Stomach (tissue), 4 donors: ENCODE measurements at regions not wholly inside any gene's neighbourhood (a gene's known extent, or its start where the extent isn't known, plus 50 kb on each side); places are given as distances from the start of the nearest gene placed in this dataset.

Source experiments
- CTCF ChIP-seq, 7 experiments: fragments of 450-650 bp in 4 of 7; fragments of 200-600 bp in 3 of 7; sonication (generic) in 3 of 7; IDR thresholded peaks; one replicate each; pipeline ENCODE4 v1.5.1; 2016 to 2019; ENCODE audit warnings: antibody characterized with exemption in 7 of 7, control low read depth in 2 of 7, mild to moderate bottlenecking in 1 of 7
- EP300 ChIP-seq: sonication (generic); formaldehyde crosslinking; IDR thresholded peaks from one replicate; pipeline ENCODE4 v1.6.1; 2017; ENCODE audit warnings: antibody characterized with exemption
- POLR2A ChIP-seq, 4 donors: fragments of 450-650 bp; IDR thresholded peaks; one replicate each; pipeline ENCODE4 v1.6.1; 2016; ENCODE audit warnings: antibody characterized with exemption in 4 of 4, control low read depth in 2 of 4, mild to moderate bottlenecking in 1 of 4, moderate library complexity in 1 of 4
- POLR2AphosphoS5 ChIP-seq, 3 donors: sonication (generic); formaldehyde crosslinking; IDR thresholded peaks; one replicate each; pipeline ENCODE4 v1.6.1; 2016; ENCODE audit warnings: antibody characterized with exemption in 3 of 3

GRCh38 chr7:3106361-3106826 is 62.7 kb upstream of the CARD11 start:
- TF ChIP-seq CTCF (IDR thresholded peaks at IDR 0.05) (no peak), POLR2A (IDR thresholded peaks at IDR 0.05) (no peak), POLR2AphosphoS5 (IDR thresholded peaks at IDR 0.05) (no peak), EP300 (no peak)
